ENCODE measurements at regions not wholly inside any gene's neighbourhood (a gene's known extent, or its start where the extent isn't known, plus 50 kb on each side); places are given as distances from the start of the nearest gene placed in this dataset.

- H3K4me2 ChIP-seq (ENCODE audit: insufficient read depth, low read length), result no peak overlapping the region
- H3K4me3 ChIP-seq, result no peak overlapping the region
- ChIA-PET POLR2A (interaction anchor here (1.1 kb wide), 1 partner anchor 623 kb away, joined by 3 read pairs; no protein-coding TSS in a partner anchor), CTCF (ENCODE audit: low intra/inter-chr PET ratio) (no interaction called here)
- no peak overlapping the region for H2AFZ ChIP-seq (ENCODE audit: low read depth, low read length)
- no peaks in the 10 kb centered on the region for H3K9me3 ChIP-seq (replicated peaks; ENCODE audit: control insufficient read depth, insufficient read depth, low read depth, low read length)
- H3K79me2 ChIP-seq (ENCODE audit: control insufficient read depth, insufficient read depth, low read length), result no peaks in the 10 kb centered on the region
- DNase-seq (ENCODE audit: extremely low read depth in 1 of 4, low spot score in 3 of 4) (no peak), FAIRE-seq (no peak), ATAC-seq (no peak)
- no peak overlapping the region for H3K9ac ChIP-seq (ENCODE audit: insufficient read depth in 1 of 2, low read depth in 2 of 2, low read length in 2 of 2)
- H3K27ac ChIP-seq (ENCODE audit: extremely low read depth, low read depth, low read length), result no peak overlapping the region
- intact Hi-C loops (cut with micrococcal nuclease) (no loop called here), in situ Hi-C loops (cut with MboI) (no loop called here)
- no peaks in the 10 kb centered on the region for H3K27me3 ChIP-seq (ENCODE audit: control insufficient read depth in 2 of 2, insufficient read depth in 2 of 2, low read length in 2 of 2)
- TF ChIP-seq ERF (CRISPR knock-in tag; IDR thresholded peaks at IDR 0.05), result no peak
- TF ChIP-seq MAX (CRISPR knock-in tag; IDR thresholded peaks at IDR 0.05), result no peak
- no peak for TF ChIP-seq MEF2D (tag; conservative IDR thresholded peaks at IDR 0.05; ENCODE audit: low read depth)
- no peaks in the 10 kb centered on the region for H3K9me1 ChIP-seq (ENCODE audit: control insufficient read depth, insufficient read depth, low read length)
- WGBS (ENCODE audit: insufficient coverage, low coverage, missing lambda C conversion rate), result 0% methylated on average over 4 of the region's 4 CpGs
- BruUV-seq (replicated peaks), result no TSS peak
- no peaks in the 10 kb centered on the region for H3K36me3 ChIP-seq (ENCODE audit: control insufficient read depth, insufficient read depth, low read length)
- no peaks in the 10 kb centered on the region for H3K4me1 ChIP-seq (replicated peaks in 1 of 2; ENCODE audit: control insufficient read depth in 2 of 2, insufficient read depth in 2 of 2, low read length in 2 of 2)
- H4K20me1 ChIP-seq (replicated peaks; ENCODE audit: control insufficient read depth, insufficient read depth, low read length), result no peaks in the 10 kb centered on the region
These were observed 261.6 kb upstream of the THRB start for GRCh38 chr3:24756101-24756888.

GRCh38 chr3:24763393-24763792, 268.7 kb upstream of the THRB start:
- Histone ChIP-seq H3K36me3 (ENCODE audit: control insufficient read depth, insufficient read depth, low read length) (no peaks in the 10 kb centered on the region), H3K4me1 (replicated peaks in 1 of 2; ENCODE audit: control insufficient read depth in 2 of 2, insufficient read depth in 2 of 2, low read length in 2 of 2) (no peaks in the 10 kb centered on the region), H4K20me1 (replicated peaks; ENCODE audit: control insufficient read depth, insufficient read depth, low read length) (no peaks in the 10 kb centered on the region), H3K9me1 (ENCODE audit: control insufficient read depth, insufficient read depth, low read length) (no peaks in the 10 kb centered on the region), H3K9me3 (replicated peaks; ENCODE audit: control insufficient read depth, insufficient read depth, low read depth, low read length) (no peaks in the 10 kb centered on the region), H3K27ac (ENCODE audit: extremely low read depth, low read depth, low read length) (no peak overlapping the region), H3K79me2 (ENCODE audit: control insufficient read depth, insufficient read depth, low read length) (no peaks in the 10 kb centered on the region), H3K9ac (ENCODE audit: insufficient read depth in 1 of 2, low read depth in 2 of 2, low read length in 2 of 2) (no peak overlapping the region), H2AFZ (ENCODE audit: low read depth, low read length) (no peak overlapping the region), H3K27me3 (ENCODE audit: control insufficient read depth in 2 of 2, insufficient read depth in 2 of 2, low read length in 2 of 2) (no peaks in the 10 kb centered on the region), H3K4me3 (no peak overlapping the region), H3K4me2 (ENCODE audit: insufficient read depth, low read length) (no peak overlapping the region)
- ATAC-seq (no peak), FAIRE-seq (no peak), DNase-seq (ENCODE audit: extremely low read depth in 1 of 4, low spot score in 3 of 4) (no peak)
- ChIA-PET CTCF (ENCODE audit: low intra/inter-chr PET ratio) (no interaction called here), POLR2A (no interaction called here)
- intact Hi-C loops (cut with micrococcal nuclease) (no loop called here), in situ Hi-C loops (cut with MboI) (no loop called here)
- under 1% methylated on average over 11 of the region's 11 CpGs for WGBS (ENCODE audit: insufficient coverage, low coverage, missing lambda C conversion rate)
- BruUV-seq (replicated peaks), result no TSS peak
- TF ChIP-seq PHB (CRISPR knock-in tag; IDR thresholded peaks at IDR 0.05) (no peak), ZFP36 (IDR thresholded peaks at IDR 0.05; ENCODE audit: low read depth, low read length, partially characterized antibody) (no peak), ZBTB34 (CRISPR knock-in tag; IDR thresholded peaks at IDR 0.05) (no peak), ELF1 (tag; IDR thresholded peaks at IDR 0.05) (no peak), THRAP3 (IDR thresholded peaks at IDR 0.05; ENCODE audit: borderline replicate concordance) (no peak), ZBTB49 (CRISPR knock-in tag; IDR thresholded peaks at IDR 0.05; ENCODE audit: borderline replicate concordance) (no peak), TRIM25 (IDR thresholded peaks at IDR 0.05; ENCODE audit: borderline replicate concordance) (no peak)

All from K562 (cell line).